Upper lobe of left lung (tissue), 6 donors: ENCODE measurements at regions not wholly inside any gene's neighbourhood (a gene's known extent, or its start where the extent isn't known, plus 50 kb on each side); places are given as distances from the start of the nearest gene placed in this dataset.

ENCODE experiments used
- ATAC-seq, 2 donors: fragments of 200-7000 bp; cut with Tn5 transposase; one replicate each; pipeline ENCODE4 v1.9.1; 2022; ENCODE audit warnings: mild to moderate bottlenecking in 2 of 2, moderate library complexity in 2 of 2; ENCODE audit not compliant: low FRiP score in 2 of 2
- DNase-seq, 2 donors: peaks; one replicate each; pipeline ENCODE4 v3.0.0-alpha.2; 2019 to 2020
- H3K27ac ChIP-seq, 4 donors: fragments of 200-600 bp; sonication (generic); one replicate each; pipeline ENCODE4 v1.5.1; 2016 to 2019
- H3K27me3 ChIP-seq, 4 donors: fragments of 200-600 bp; sonication (generic); one replicate each; pipeline ENCODE4 v1.5.1; 2017 to 2019
- H3K36me3 ChIP-seq, 4 donors: fragments of 200-600 bp; sonication (generic); one replicate each; pipeline ENCODE4 v1.5.1; 2016 to 2019
- H3K4me1 ChIP-seq, 4 donors: fragments of 200-600 bp; sonication (generic); one replicate each; pipeline ENCODE4 v1.5.1; 2018 to 2019
- H3K4me3 ChIP-seq, 4 donors: fragments of 200-600 bp; sonication (generic); one replicate each; pipeline ENCODE4 v1.5.1; 2017 to 2019; ENCODE audit warnings: mild to moderate bottlenecking in 2 of 4, moderate library complexity in 1 of 4
- H3K9me3 ChIP-seq, 4 donors: fragments of 200-600 bp; sonication (generic); one replicate each; pipeline ENCODE4 v1.5.1; 2018 to 2019
- CTCF ChIP-seq, 6 experiments: fragments of 450-650 bp in 4 of 6; fragments of 200-600 bp in 2 of 6; sonication (generic) in 2 of 6; IDR thresholded peaks; one replicate each; pipeline ENCODE4 v1.5.1; 2016 to 2019; ENCODE audit warnings: antibody characterized with exemption in 6 of 6
- EP300 ChIP-seq, 4 donors: sonication (generic); formaldehyde crosslinking; IDR thresholded peaks; one replicate each; pipeline ENCODE4 v1.5.1; 2017; ENCODE audit warnings: antibody characterized with exemption in 4 of 4, control low read depth in 2 of 4
- POLR2A ChIP-seq, 4 donors: fragments of 450-650 bp; IDR thresholded peaks; one replicate each; pipeline ENCODE4 v1.5.1; 2016 to 2017; ENCODE audit warnings: antibody characterized with exemption in 4 of 4, mild to moderate bottlenecking in 2 of 4
- POLR2AphosphoS5 ChIP-seq, 2 donors: sonication (generic); formaldehyde crosslinking; IDR thresholded peaks; one replicate each; pipeline ENCODE4 v1.5.1; 2017; ENCODE audit warnings: antibody characterized with exemption in 2 of 2
- WGBS, 2 donors: methylation state at CpG; one replicate each; pipeline ENCODE4 v1.1.5; 2017 to 2018; 5-methylcytosine and 5-hydroxymethylcytosine counted together
- donor health status: DM: no; HTN: no; CAD: no; lungs with moderate emphysema.
- donor health status: DM: no; HTN: yes; CAD: no; lungs with severe emphysema.

GRCh38 chr22:48579928-48580309, 1247.8 kb downstream of the BRD1 start:
- ATAC-seq, result no peak
- TF ChIP-seq EP300 (IDR thresholded peaks at IDR 0.05) (no peak), POLR2AphosphoS5 (IDR thresholded peaks at IDR 0.05) (no peak), POLR2A (IDR thresholded peaks at IDR 0.05) (no peak), CTCF (IDR thresholded peaks at IDR 0.05) (no peak)
- Histone ChIP-seq H3K27me3 (peaks cover 0 to 13% (median 4%) of the 10 kb centered on the region in 4 donors), H3K27ac (no peak overlapping the region), H3K9me3 (no peaks in the 10 kb centered on the region), H3K4me3 (no peak overlapping the region), H3K36me3 (no peaks in the 10 kb centered on the region), H3K4me1 (peaks cover 0 to 15% (median 5%) of the 10 kb centered on the region in 4 donors)
- WGBS, 2 donors, result 89% methylated on average over 22 of the region's 22 CpGs
- DNase-seq, result peak in 1 of 2 donors; percentile 50

- Histone ChIP-seq H3K27me3 (peaks cover 0 to 15% (median 4%) of the 10 kb centered on the region in 4 donors), H3K9me3 (no peaks in the 10 kb centered on the region), H3K27ac (no peak overlapping the region), H3K36me3 (no peaks in the 10 kb centered on the region), H3K4me1 (peaks cover 0 to 17% (median 6%) of the 10 kb centered on the region in 4 donors), H3K4me3 (no peak overlapping the region)
- 64 to 69% methylated on average over 26 to 30 of the region's 30 CpGs for WGBS, 2 donors
- TF ChIP-seq POLR2A (IDR thresholded peaks at IDR 0.05) (no peak), CTCF (IDR thresholded peaks at IDR 0.05) (no peak), EP300 (IDR thresholded peaks at IDR 0.05) (no peak), POLR2AphosphoS5 (IDR thresholded peaks at IDR 0.05) (no peak)
- DNase-seq, result peak in 1 of 2 donors; percentile 52
- no peak for ATAC-seq
Measured at GRCh38 chr22:48579043-48579927, 1248.4 kb downstream of the BRD1 start.

- Histone ChIP-seq H3K27me3 (peaks cover 0 to 15% (median 4%) of the 10 kb centered on the region in 4 donors), H3K4me1 (peaks cover 0 to 17% (median 6%) of the 10 kb centered on the region in 4 donors), H3K36me3 (no peaks in the 10 kb centered on the region), H3K4me3 (no peak overlapping the region), H3K27ac (no peak overlapping the region), H3K9me3 (no peaks in the 10 kb centered on the region)
- no peak for ATAC-seq
- TF ChIP-seq POLR2A (IDR thresholded peaks at IDR 0.05), result no peak
- TF ChIP-seq POLR2AphosphoS5 (IDR thresholded peaks at IDR 0.05), result no peak
- TF ChIP-seq EP300 (IDR thresholded peaks at IDR 0.05), result no peak
- no peak for TF ChIP-seq CTCF (IDR thresholded peaks at IDR 0.05)
- DNase-seq, result peak in 1 of 2 donors; percentile 49
- 93% methylated on average over 19 to 24 of the region's 24 CpGs for WGBS, 2 donors
Measured at GRCh38 chr22:48578138-48579042, 1249.3 kb downstream of the BRD1 start.

- H3K4me3 ChIP-seq, result no peak overlapping the region
- DNase-seq, result peak in 1 of 2 donors; percentile 50
- WGBS, 2 donors, result 93 to 100% methylated on average over 4 to 8 of the region's 8 CpGs
- H3K36me3 ChIP-seq, result no peaks in the 10 kb centered on the region
- H3K27me3 ChIP-seq, result peaks cover 0 to 15% (median 4%) of the 10 kb centered on the region in 4 donors
- H3K4me1 ChIP-seq, result peaks cover 0 to 17% (median 6%) of the 10 kb centered on the region in 4 donors
- peak in 1 of 2 donors; percentile 9 for ATAC-seq
- no peaks in the 10 kb centered on the region for H3K9me3 ChIP-seq
- H3K27ac ChIP-seq, result no peak overlapping the region
- no peak for TF ChIP-seq EP300 (IDR thresholded peaks at IDR 0.05)
- TF ChIP-seq POLR2AphosphoS5 (IDR thresholded peaks at IDR 0.05), result no peak
Measured at GRCh38 chr22:48577691-48578090, 1250.0 kb downstream of the BRD1 start.
